C4-2B (cell line): ENCODE measurements at regions not wholly inside any gene's neighbourhood (a gene's known extent, or its start where the extent isn't known, plus 50 kb on each side); places are given as distances from the start of the nearest gene placed in this dataset.

Experiments
- CTCF ChIP-seq: fragments of 450-650 bp; conservative IDR thresholded peaks from 2 replicates; pipeline ENCODE4 v1.5.1; 2017; ENCODE audit warnings: mild to moderate bottlenecking
- ZFX ChIP-seq: fragments of 450-650 bp; IDR thresholded peaks from 2 replicates; pipeline ENCODE4 v1.6.1; 2017

GRCh38 chrX:73944563-73944908, 92.0 kb upstream of the XIST start:
- no peak for TF ChIP-seq CTCF
- TF ChIP-seq ZFX, result no peak; the same call in none of the 2 replicates
